HCT116 (cell line): ENCODE measurements at regions not wholly inside any gene's neighbourhood (a gene's known extent, or its start where the extent isn't known, plus 50 kb on each side); places are given as distances from the start of the nearest gene placed in this dataset.

Experiments
- ATAC-seq: fragments of 200-7000 bp; cut with Tn5 transposase; 2 replicates; pipeline ENCODE4 v1.9.1; 2020; ENCODE audit warnings: mild to moderate bottlenecking, moderate library complexity
- BruUV-seq: library from RNA; stranded (reverse); fragments of 400-500 nt; replicated peaks from 2 replicates; lab custom pipeline; 2021; lab: Mats Ljungman, UMichigan
- CTCF ChIA-PET: fragments of 300-600 bp; sonication (Branson Sonifier 250); formaldehyde crosslinking; loops from one replicate; lab custom pipeline; 2021; ENCODE audit warnings: antibody characterized with exemption; lab: Charles Lee
- POLR2A ChIA-PET: fragments of 300-600, 350-600 bp; sonication (Branson Sonifier 250); formaldehyde crosslinking; loops from one replicate; lab custom pipeline; 2021; ENCODE audit warnings: antibody characterized with exemption; lab: Charles Lee
- RAD21 ChIA-PET, 2 experiments: fragments of 300-600 bp; sonication (Branson Sonifier 250); formaldehyde crosslinking; loops; one replicate each; lab custom pipeline; 2023; ENCODE audit warnings: low total read pairs in 2 of 2; ENCODE audit not compliant: uncharacterized antibody in 2 of 2, unreplicated experiment in 2 of 2, low non-redundant PET in 1 of 2; lab: Charles Lee
- DNase-seq: peaks from one replicate; pipeline ENCODE4 v3.0.0-alpha.2; 2010; ENCODE audit warnings: low read depth, low spot score
- H2AFZ ChIP-seq: fragments of 200-600 bp; shearing (Covaris generic), sonication (generic); 2 replicates; pipeline ENCODE4 v1.6.1; 2017; ENCODE audit warnings: low read depth, mixed run types, mixed read lengths, antibody characterized with exemption, low read length; ENCODE audit not compliant: poor library complexity, severe bottlenecking
- H3K27ac ChIP-seq: 2 replicates; pipeline ENCODE4 v1.5.1; 2012; ENCODE audit warnings: low read depth, low read length
- H3K27me3 ChIP-seq: fragments of 200-600 bp; sonication (generic); 2 replicates; pipeline ENCODE4 v1.6.1; 2016; ENCODE audit warnings: mixed run types, low read length, mixed read lengths; ENCODE audit not compliant: insufficient read depth
- H3K36me3 ChIP-seq, 2 experiments: fragments of 200-500 bp in 1 of 2; fragments of 200-600 bp in 1 of 2; sonication (Bioruptor generic) in 1 of 2; sonication (generic) in 1 of 2; 2 replicates each; pipeline versions ENCODE4 v1.5.1 to v1.6.1; 2014 to 2016; ENCODE audit warnings: low read length in 2 of 2, inconsistent platforms in 1 of 2, mixed read lengths in 1 of 2, mixed run types in 1 of 2; ENCODE audit not compliant: insufficient read depth in 2 of 2, control insufficient read depth in 1 of 2
- H3K4me1 ChIP-seq, 2 experiments: fragments of 200-600 bp in 1 of 2; sonication (generic) in 1 of 2; 2 replicates each; pipeline versions ENCODE4 v1.5.1 to v1.6.1; 2012 to 2017; ENCODE audit warnings: low read length in 2 of 2, inconsistent platforms in 1 of 2, mild to moderate bottlenecking in 1 of 2, mixed read lengths in 1 of 2, mixed run types in 1 of 2, moderate library complexity in 1 of 2; ENCODE audit not compliant: insufficient read depth in 2 of 2, control insufficient read depth in 1 of 2
- H3K4me2 ChIP-seq: fragments of 200-600 bp; sonication (generic); 2 replicates; pipeline ENCODE4 v1.6.1; 2017; ENCODE audit warnings: mixed run types, low read length, mixed read lengths
- H3K4me3 ChIP-seq, 2 experiments: fragments of 200-600 bp in 1 of 2; sonication (generic) in 1 of 2; replicated peaks in 1 of 2; 2 replicates each; pipeline ENCODE4 v1.5.1; 2011 to 2016; ENCODE audit warnings: low read length in 2 of 2, control low read depth in 1 of 2, low read depth in 1 of 2, mild to moderate bottlenecking in 1 of 2, mixed read lengths in 1 of 2, mixed run types in 1 of 2
- H3K79me2 ChIP-seq: fragments of 200-600 bp; sonication (generic); 2 replicates; pipeline ENCODE4 v1.6.1; 2017; ENCODE audit warnings: mild to moderate bottlenecking, mixed run types, low read length, moderate library complexity, mixed read lengths; ENCODE audit not compliant: insufficient read depth
- H3K9ac ChIP-seq: fragments of 200-600 bp; sonication (generic); 2 replicates; pipeline ENCODE4 v1.6.1; 2016; ENCODE audit warnings: low read length, mixed read lengths
- H3K9me2 ChIP-seq: fragments of 200-600 bp; sonication (generic), shearing (Covaris generic); 2 replicates; pipeline ENCODE4 v1.6.1; 2017; ENCODE audit warnings: mixed run types, mild to moderate bottlenecking, moderate library complexity; ENCODE audit not compliant: insufficient read depth
- H3K9me3 ChIP-seq, 2 experiments: fragments of 200-500 bp in 1 of 2; fragments of 200-600 bp in 1 of 2; sonication (Bioruptor generic) in 1 of 2; sonication (generic) in 1 of 2; 2 replicates each; pipeline ENCODE4 v1.6.1; 2014 to 2017; ENCODE audit warnings: low read length in 2 of 2, mixed read lengths in 2 of 2, inconsistent platforms in 1 of 2, low read depth in 1 of 2, mild to moderate bottlenecking in 1 of 2, mixed run types in 1 of 2, moderate library complexity in 1 of 2; ENCODE audit not compliant: control insufficient read depth in 1 of 2, insufficient read depth in 1 of 2
- H4K20me1 ChIP-seq: fragments of 200-600 bp; sonication (generic), shearing (Covaris generic); 2 replicates; pipeline ENCODE4 v1.6.1; 2017; ENCODE audit warnings: mixed run types, mild to moderate bottlenecking, moderate library complexity; ENCODE audit not compliant: insufficient read depth
- CBX3 ChIP-seq: IDR thresholded peaks from 2 replicates; pipeline ENCODE4 v1.6.1; 2012; ENCODE audit warnings: low read depth
- CEBPB ChIP-seq: IDR thresholded peaks from 2 replicates; pipeline ENCODE4 v1.6.1; 2012; ENCODE audit warnings: low read depth
- JUND ChIP-seq: IDR thresholded peaks from 2 replicates; pipeline ENCODE4 v1.6.1; 2012
- POLR2AphosphoS5 ChIP-seq: IDR thresholded peaks from 2 replicates; pipeline ENCODE4 v1.6.1; 2011; ENCODE audit warnings: mild to moderate bottlenecking, low read depth, low read length, moderate library complexity
- RAD21 ChIP-seq: IDR thresholded peaks from 2 replicates; pipeline ENCODE4 v1.6.1; 2012; ENCODE audit warnings: low read depth, mild to moderate bottlenecking
- SRF ChIP-seq: IDR thresholded peaks from 2 replicates; pipeline ENCODE4 v1.6.1; 2012; ENCODE audit warnings: low read depth
- ZNF274 ChIP-seq: fragments of 200-500 bp; sonication (Bioruptor generic); IDR thresholded peaks from 2 replicates; pipeline ENCODE4 v1.6.1; 2014; ENCODE audit warnings: mild to moderate bottlenecking, low read depth, low read length, inconsistent platforms
- intact Hi-C: fragments of 100-400 bp; cut with micrococcal nuclease; formaldehyde crosslinking; loops from 2 replicates; pipeline ENCODE4 v1.10.0; 2022
- TF ChIP-seq, protein P1 (sequence below): IDR thresholded peaks from 2 replicates; pipeline ENCODE4 v1.6.1; 2011; ENCODE audit warnings: mild to moderate bottlenecking, low read length, moderate library complexity; ENCODE audit not compliant: insufficient replicate concordance; ENCODE audit errors: extremely low read depth
- TF ChIP-seq, protein P2 (sequence below): IDR thresholded peaks from 2 replicates; pipeline ENCODE4 v1.6.1; 2012
- TF ChIP-seq, protein P3 (sequence below), 3 experiments: fragments of 200-600 bp in 1 of 3; sonication (generic) in 1 of 3; IDR thresholded peaks in 2 of 3; conservative IDR thresholded peaks in 1 of 3; 2 replicates each; pipeline ENCODE4 v1.5.1; 2012 to 2017; ENCODE audit warnings: low read depth in 2 of 3, low read length in 2 of 3, antibody characterized with exemption in 1 of 3, borderline replicate concordance in 1 of 3, control low read depth in 1 of 3, mild to moderate bottlenecking in 1 of 3, mixed read lengths in 1 of 3, mixed run types in 1 of 3, moderate library complexity in 1 of 3; ENCODE audit not compliant: insufficient read depth in 1 of 3

DNA sequence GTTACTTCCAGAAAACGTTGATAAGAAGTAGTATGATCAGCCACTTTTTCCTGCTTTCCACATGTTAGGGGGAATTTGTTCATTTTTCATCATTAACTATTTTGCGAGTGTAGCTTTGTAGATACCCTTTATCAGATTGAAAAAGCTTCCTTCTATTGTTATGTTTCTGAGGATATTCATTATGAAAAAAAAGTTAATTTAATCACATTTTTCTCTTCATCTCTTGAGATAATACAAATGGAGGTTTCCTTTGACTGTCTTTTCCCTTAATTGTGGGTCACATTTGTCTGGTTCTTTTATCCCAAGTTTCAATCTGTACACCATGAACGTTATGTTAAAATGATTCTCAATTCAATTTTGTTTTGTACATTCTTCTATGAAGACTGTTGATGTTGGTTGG, 875.7 kb downstream of the SLC6A15 start:
- H4K20me1 ChIP-seq = no peaks in the 10 kb centered on the region
- no peaks in the 10 kb centered on the region; a peak in 1 of 4 replicates for H3K9me3 ChIP-seq
- RAD21 ChIA-PET = no interaction called here
- no TSS peak for BruUV-seq
- intact Hi-C loops = no loop called here
- H3K4me3 ChIP-seq = no peak overlapping the region
- POLR2A ChIA-PET = no interaction called here
- no peaks in the 10 kb centered on the region for H3K27me3 ChIP-seq
- no peaks in the 10 kb centered on the region for H3K79me2 ChIP-seq
- TF ChIP-seq, protein P1, sequence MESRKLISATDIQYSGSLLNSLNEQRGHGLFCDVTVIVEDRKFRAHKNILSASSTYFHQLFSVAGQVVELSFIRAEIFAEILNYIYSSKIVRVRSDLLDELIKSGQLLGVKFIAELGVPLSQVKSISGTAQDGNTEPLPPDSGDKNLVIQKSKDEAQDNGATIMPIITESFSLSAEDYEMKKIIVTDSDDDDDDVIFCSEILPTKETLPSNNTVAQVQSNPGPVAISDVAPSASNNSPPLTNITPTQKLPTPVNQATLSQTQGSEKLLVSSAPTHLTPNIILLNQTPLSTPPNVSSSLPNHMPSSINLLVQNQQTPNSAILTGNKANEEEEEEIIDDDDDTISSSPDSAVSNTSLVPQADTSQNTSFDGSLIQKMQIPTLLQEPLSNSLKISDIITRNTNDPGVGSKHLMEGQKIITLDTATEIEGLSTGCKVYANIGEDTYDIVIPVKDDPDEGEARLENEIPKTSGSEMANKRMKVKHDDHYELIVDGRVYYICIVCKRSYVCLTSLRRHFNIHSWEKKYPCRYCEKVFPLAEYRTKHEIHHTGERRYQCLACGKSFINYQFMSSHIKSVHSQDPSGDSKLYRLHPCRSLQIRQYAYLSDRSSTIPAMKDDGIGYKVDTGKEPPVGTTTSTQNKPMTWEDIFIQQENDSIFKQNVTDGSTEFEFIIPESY = no peak
- no peak for TF ChIP-seq ZNF274
- TF ChIP-seq, protein P2, sequence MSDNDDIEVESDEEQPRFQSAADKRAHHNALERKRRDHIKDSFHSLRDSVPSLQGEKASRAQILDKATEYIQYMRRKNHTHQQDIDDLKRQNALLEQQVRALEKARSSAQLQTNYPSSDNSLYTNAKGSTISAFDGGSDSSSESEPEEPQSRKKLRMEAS = no peak
- no peak for TF ChIP-seq SRF
- no peak for TF ChIP-seq JUND
- TF ChIP-seq POLR2AphosphoS5 = no peak
- TF ChIP-seq CEBPB = no peak
- TF ChIP-seq, protein P3, sequence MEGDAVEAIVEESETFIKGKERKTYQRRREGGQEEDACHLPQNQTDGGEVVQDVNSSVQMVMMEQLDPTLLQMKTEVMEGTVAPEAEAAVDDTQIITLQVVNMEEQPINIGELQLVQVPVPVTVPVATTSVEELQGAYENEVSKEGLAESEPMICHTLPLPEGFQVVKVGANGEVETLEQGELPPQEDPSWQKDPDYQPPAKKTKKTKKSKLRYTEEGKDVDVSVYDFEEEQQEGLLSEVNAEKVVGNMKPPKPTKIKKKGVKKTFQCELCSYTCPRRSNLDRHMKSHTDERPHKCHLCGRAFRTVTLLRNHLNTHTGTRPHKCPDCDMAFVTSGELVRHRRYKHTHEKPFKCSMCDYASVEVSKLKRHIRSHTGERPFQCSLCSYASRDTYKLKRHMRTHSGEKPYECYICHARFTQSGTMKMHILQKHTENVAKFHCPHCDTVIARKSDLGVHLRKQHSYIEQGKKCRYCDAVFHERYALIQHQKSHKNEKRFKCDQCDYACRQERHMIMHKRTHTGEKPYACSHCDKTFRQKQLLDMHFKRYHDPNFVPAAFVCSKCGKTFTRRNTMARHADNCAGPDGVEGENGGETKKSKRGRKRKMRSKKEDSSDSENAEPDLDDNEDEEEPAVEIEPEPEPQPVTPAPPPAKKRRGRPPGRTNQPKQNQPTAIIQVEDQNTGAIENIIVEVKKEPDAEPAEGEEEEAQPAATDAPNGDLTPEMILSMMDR (IDR thresholded peaks at IDR 0.05 in 2 of 3, conservative IDR thresholded peaks at IDR 0.05 in 1 of 3; ENCODE audit: borderline replicate concordance in 1 of 3, insufficient read depth in 1 of 3, low read depth in 2 of 3, low read length in 2 of 3) = no peak
- no peak for TF ChIP-seq RAD21
- no peak for TF ChIP-seq CBX3
- H3K9me2 ChIP-seq = no peaks in the 10 kb centered on the region
- ATAC-seq = no peak
- no peak overlapping the region for H3K27ac ChIP-seq
- DNase-seq = no peak
- H3K36me3 ChIP-seq = no peaks in the 10 kb centered on the region
- H3K4me1 ChIP-seq = no peaks in the 10 kb centered on the region
- CTCF ChIA-PET = no interaction called here
- H3K4me2 ChIP-seq = no peak overlapping the region
- H3K9ac ChIP-seq = no peak overlapping the region
- H2AFZ ChIP-seq = no peak overlapping the region
